ENCODE measurements at regions not wholly inside any gene's neighbourhood (a gene's known extent, or its start where the extent isn't known, plus 50 kb on each side); places are given as distances from the start of the nearest gene placed in this dataset.

DNA sequence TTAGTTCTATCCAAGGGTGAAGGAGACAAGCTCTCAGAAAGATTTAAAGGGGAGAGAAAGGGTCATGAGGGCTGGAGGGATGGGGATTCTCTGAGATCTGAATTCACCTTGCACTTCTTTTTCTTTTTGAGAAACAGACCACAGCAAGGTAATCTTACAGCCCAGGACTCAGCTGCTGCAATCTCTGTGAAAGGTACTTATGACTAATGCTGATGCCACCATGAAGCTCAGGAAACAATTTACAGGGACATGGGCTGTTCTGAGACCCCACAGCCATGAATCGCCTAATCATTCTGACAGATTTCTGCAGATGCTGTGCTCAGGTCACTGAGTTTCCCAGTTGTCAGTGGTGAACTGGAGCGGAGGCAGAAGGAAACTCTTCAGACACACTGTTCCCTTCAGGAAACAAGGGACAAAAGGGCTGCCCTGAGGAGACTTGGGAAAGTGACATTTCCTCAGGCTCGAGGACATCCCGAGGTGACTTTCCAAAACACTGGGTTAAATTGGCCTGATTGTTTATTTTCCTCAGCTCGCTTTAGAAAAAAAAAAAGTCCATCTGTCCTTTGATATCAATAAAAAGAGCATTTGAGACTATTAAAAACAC, 103.8 kb upstream of the PLCB4 start:
- no peak overlapping the region for H4K8ac ChIP-seq (replicated peaks; ENCODE audit: insufficient read length, low read depth, low read length)
- no CpG with 5 or more reads among the region's 5 CpGs for WGBS (ENCODE audit: extremely low coverage, insufficient read length, low lambda C conversion rate)
- no peaks in the 10 kb centered on the region for H3K79me1 ChIP-seq (ENCODE audit: insufficient read depth, low read depth, low read length, poor library complexity, severe bottlenecking)
- no peaks in the 10 kb centered on the region for H3K23me2 ChIP-seq (ENCODE audit: insufficient read length, low read depth, low read length, poor library complexity, severe bottlenecking)
- TF ChIP-seq, protein P1, sequence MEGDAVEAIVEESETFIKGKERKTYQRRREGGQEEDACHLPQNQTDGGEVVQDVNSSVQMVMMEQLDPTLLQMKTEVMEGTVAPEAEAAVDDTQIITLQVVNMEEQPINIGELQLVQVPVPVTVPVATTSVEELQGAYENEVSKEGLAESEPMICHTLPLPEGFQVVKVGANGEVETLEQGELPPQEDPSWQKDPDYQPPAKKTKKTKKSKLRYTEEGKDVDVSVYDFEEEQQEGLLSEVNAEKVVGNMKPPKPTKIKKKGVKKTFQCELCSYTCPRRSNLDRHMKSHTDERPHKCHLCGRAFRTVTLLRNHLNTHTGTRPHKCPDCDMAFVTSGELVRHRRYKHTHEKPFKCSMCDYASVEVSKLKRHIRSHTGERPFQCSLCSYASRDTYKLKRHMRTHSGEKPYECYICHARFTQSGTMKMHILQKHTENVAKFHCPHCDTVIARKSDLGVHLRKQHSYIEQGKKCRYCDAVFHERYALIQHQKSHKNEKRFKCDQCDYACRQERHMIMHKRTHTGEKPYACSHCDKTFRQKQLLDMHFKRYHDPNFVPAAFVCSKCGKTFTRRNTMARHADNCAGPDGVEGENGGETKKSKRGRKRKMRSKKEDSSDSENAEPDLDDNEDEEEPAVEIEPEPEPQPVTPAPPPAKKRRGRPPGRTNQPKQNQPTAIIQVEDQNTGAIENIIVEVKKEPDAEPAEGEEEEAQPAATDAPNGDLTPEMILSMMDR (conservative IDR thresholded peaks at IDR 0.05): no peak
- H3K79me2 ChIP-seq (ENCODE audit: insufficient read depth, low read length): no peaks in the 10 kb centered on the region
- H2BK12ac ChIP-seq (ENCODE audit: insufficient read length, low read depth, low read length): no peak overlapping the region
- H3K14ac ChIP-seq (ENCODE audit: insufficient read depth, low read length): no peak overlapping the region
- H2AK5ac ChIP-seq (ENCODE audit: insufficient read length, low read length): no peak overlapping the region
- no peak overlapping the region for H3K56ac ChIP-seq (ENCODE audit: insufficient read length, low read depth, low read length)
- H3K27ac ChIP-seq (ENCODE audit: insufficient read length, low read depth, low read length): no peak overlapping the region
- no peak for DNase-seq
- H3K4me1 ChIP-seq (ENCODE audit: insufficient read depth, low read length): no peaks in the 10 kb centered on the region
- no peak overlapping the region for H2BK5ac ChIP-seq (ENCODE audit: insufficient read length, low read length)
- no peaks in the 10 kb centered on the region for H3K4me1 Mint-ChIP-seq
- no peak overlapping the region for H3K4ac ChIP-seq (ENCODE audit: low read depth, low read length)
- no peak overlapping the region for H3K27ac Mint-ChIP-seq
- H4K91ac ChIP-seq (ENCODE audit: insufficient read length, low read depth, low read length): no peak overlapping the region
- no peak overlapping the region for H3K4me2 ChIP-seq (ENCODE audit: insufficient read depth, insufficient read length, low read length)
- no peak overlapping the region for H3T11ph ChIP-seq (ENCODE audit: low read length)
- no peak overlapping the region for H3K18ac ChIP-seq (ENCODE audit: insufficient read length, low read depth, low read length)
- H2BK120ac ChIP-seq (ENCODE audit: low read depth, low read length, poor library complexity, severe bottlenecking): no peak overlapping the region
- no peaks in the 10 kb centered on the region for H4K20me1 ChIP-seq (ENCODE audit: control insufficient read depth, insufficient read depth, insufficient read length)
- H3K27me3 ChIP-seq (ENCODE audit: insufficient read depth, low read length): no peaks in the 10 kb centered on the region
- H2BK15ac ChIP-seq (ENCODE audit: low read depth, low read length): no peak overlapping the region
- H3K23ac ChIP-seq (ENCODE audit: insufficient read length, low read depth, low read length): no peak overlapping the region
- no peak overlapping the region for H4K5ac ChIP-seq (ENCODE audit: insufficient read length, low read depth, low read length)
- H3K9me3 Mint-ChIP-seq: peaks cover 9 to 14% of the 10 kb centered on the region in 2 experiments
- H3K4me3 Mint-ChIP-seq: no peak overlapping the region
- no peak overlapping the region for H3K9ac ChIP-seq (ENCODE audit: extremely low read depth, insufficient read length, low read length)
- no peaks in the 10 kb centered on the region; the same call in 1 of the 2 replicates for H3K27me3 Mint-ChIP-seq (ENCODE audit: low read depth)
- H2AFZ ChIP-seq (ENCODE audit: low read length): no peak overlapping the region
- H2BK20ac ChIP-seq (ENCODE audit: low read depth, low read length, poor library complexity, severe bottlenecking): no peak overlapping the region
- no peaks in the 10 kb centered on the region for H3K9me3 ChIP-seq (ENCODE audit: control insufficient read depth, low read depth, low read length)
- H3K36me3 Mint-ChIP-seq (ENCODE audit: insufficient read depth in 1 of 3, low read depth in 3 of 3): peaks cover 0 to 17% (median 5%) of the 10 kb centered on the region in 3 experiments; a peak in 5 of 7 replicates

Data from H9 (cell line).